ENCODE measurements at regions not wholly inside any gene's neighbourhood (a gene's known extent, or its start where the extent isn't known, plus 50 kb on each side); places are given as distances from the start of the nearest gene placed in this dataset.

GRCh38 chr4:16992566-16993225 is 94.3 kb upstream of the LDB2 start:
- TF ChIP-seq, protein P1, sequence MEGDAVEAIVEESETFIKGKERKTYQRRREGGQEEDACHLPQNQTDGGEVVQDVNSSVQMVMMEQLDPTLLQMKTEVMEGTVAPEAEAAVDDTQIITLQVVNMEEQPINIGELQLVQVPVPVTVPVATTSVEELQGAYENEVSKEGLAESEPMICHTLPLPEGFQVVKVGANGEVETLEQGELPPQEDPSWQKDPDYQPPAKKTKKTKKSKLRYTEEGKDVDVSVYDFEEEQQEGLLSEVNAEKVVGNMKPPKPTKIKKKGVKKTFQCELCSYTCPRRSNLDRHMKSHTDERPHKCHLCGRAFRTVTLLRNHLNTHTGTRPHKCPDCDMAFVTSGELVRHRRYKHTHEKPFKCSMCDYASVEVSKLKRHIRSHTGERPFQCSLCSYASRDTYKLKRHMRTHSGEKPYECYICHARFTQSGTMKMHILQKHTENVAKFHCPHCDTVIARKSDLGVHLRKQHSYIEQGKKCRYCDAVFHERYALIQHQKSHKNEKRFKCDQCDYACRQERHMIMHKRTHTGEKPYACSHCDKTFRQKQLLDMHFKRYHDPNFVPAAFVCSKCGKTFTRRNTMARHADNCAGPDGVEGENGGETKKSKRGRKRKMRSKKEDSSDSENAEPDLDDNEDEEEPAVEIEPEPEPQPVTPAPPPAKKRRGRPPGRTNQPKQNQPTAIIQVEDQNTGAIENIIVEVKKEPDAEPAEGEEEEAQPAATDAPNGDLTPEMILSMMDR (conservative IDR thresholded peaks at IDR 0.05; ENCODE audit: low read length), result no peak
- no peak for TF ChIP-seq EZH2phosphoT487 (IDR thresholded peaks at IDR 0.05; ENCODE audit: borderline replicate concordance)

Measured in Loucy (cell line).